ENCODE measurements at regions not wholly inside any gene's neighbourhood (a gene's known extent, or its start where the extent isn't known, plus 50 kb on each side); places are given as distances from the start of the nearest gene placed in this dataset.

- ATAC-seq (ENCODE audit: low FRiP score): no peak
- TF ChIP-seq, protein P1, sequence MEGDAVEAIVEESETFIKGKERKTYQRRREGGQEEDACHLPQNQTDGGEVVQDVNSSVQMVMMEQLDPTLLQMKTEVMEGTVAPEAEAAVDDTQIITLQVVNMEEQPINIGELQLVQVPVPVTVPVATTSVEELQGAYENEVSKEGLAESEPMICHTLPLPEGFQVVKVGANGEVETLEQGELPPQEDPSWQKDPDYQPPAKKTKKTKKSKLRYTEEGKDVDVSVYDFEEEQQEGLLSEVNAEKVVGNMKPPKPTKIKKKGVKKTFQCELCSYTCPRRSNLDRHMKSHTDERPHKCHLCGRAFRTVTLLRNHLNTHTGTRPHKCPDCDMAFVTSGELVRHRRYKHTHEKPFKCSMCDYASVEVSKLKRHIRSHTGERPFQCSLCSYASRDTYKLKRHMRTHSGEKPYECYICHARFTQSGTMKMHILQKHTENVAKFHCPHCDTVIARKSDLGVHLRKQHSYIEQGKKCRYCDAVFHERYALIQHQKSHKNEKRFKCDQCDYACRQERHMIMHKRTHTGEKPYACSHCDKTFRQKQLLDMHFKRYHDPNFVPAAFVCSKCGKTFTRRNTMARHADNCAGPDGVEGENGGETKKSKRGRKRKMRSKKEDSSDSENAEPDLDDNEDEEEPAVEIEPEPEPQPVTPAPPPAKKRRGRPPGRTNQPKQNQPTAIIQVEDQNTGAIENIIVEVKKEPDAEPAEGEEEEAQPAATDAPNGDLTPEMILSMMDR (IDR thresholded peaks at IDR 0.05): no peak
- DNase-seq (ENCODE audit: low spot score): no peak
Observed at GRCh38 chr22:47651216-47651987, 889.0 kb downstream of the TBC1D22A start.

DNA sequence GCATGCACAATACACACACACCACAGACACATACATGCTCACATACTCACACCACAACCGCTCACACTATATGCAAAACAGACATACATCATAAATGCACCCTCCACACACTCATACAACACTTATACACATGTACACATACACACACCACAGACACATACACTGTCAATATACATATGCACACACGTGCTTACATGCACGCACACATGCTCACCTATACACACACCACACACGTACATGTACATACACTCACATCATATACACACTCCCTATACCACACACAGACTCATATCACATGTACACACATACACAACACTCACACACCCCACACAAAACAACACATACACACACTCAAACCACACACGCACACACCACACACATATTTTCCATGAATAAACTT is 885.3 kb downstream of the TBC1D22A start:
- TF ChIP-seq, protein P1 (IDR thresholded peaks at IDR 0.05): no peak
- ATAC-seq (ENCODE audit: low FRiP score) (no peak), DNase-seq (ENCODE audit: low spot score) (no peak)

DNA sequence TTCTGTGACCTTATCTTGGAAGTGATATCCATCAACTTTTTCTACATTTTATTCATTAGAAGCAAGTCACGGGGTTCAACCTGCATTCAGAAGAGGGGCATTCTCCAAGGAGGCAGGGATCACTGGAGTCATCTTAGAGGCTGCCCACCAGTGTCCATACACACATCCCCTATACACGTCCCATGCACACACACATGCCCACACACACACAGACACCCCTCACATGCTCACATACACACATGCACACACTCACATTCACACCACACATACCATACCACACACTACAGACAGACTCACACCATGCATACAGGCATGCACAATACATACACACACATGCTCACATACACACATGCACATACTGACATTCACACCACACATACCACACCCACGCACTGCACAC is 884.7 kb downstream of the TBC1D22A start:
- TF ChIP-seq, protein P1 (IDR thresholded peaks at IDR 0.05): no peak
- no peak for ATAC-seq (ENCODE audit: low FRiP score)

GRCh38 chr22:47645923-47646322 is 883.5 kb downstream of the TBC1D22A start:
- TF ChIP-seq, protein P1 (IDR thresholded peaks at IDR 0.05): no peak
- no peak for DNase-seq (ENCODE audit: low spot score)
- ATAC-seq (ENCODE audit: low FRiP score): no peak

More for the DNA sequence above, 884.7 kb downstream of the TBC1D22A start:
- no peak for DNase-seq (ENCODE audit: low spot score)

- no peak for ATAC-seq (ENCODE audit: low FRiP score)
- TF ChIP-seq, protein P1 (IDR thresholded peaks at IDR 0.05): no peak
- DNase-seq (ENCODE audit: low spot score): no peak
Observed at GRCh38 chr22:47645450-47645914, 883.0 kb downstream of the TBC1D22A start.

- no peak for DNase-seq (ENCODE audit: low spot score)
- TF ChIP-seq, protein P1 (IDR thresholded peaks at IDR 0.05): no peak
- no peak for ATAC-seq (ENCODE audit: low FRiP score)
Observed at GRCh38 chr22:47634347-47634746, 871.9 kb downstream of the TBC1D22A start.

DNA sequence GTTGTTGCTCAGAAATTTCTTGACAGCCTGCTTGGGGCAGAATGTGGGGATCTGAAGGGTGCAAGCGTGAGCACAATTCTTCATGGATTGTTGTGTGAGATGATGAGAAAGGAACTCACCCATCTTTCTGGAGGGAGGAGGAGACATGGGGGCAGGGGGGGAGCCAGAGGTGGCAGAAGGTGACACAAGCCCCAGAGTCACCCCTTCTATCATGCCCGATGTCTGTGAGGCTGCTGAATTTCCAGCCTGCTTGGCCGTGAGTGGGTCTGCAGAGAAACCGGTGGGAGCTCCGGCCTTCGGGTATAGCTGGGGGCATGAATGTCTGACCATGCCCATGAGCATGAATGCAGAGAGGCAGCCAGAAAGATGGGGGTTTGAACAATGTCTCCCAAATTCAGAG is 870.7 kb downstream of the TBC1D22A start:
- TF ChIP-seq, protein P1 (IDR thresholded peaks at IDR 0.05): no peak
- DNase-seq (ENCODE audit: low spot score) (no peak), ATAC-seq (ENCODE audit: low FRiP score) (no peak)

Measured in omental fat pad (tissue), 3 donors.